Trophoblast cell (in vitro differentiated cells and primary cell): ENCODE measurements at regions not wholly inside any gene's neighbourhood (a gene's known extent, or its start where the extent isn't known, plus 50 kb on each side); places are given as distances from the start of the nearest gene placed in this dataset.

Experiments
- DNase-seq, 2 donors: peaks; one replicate each; pipeline ENCODE4 v3.0.0-alpha.2; 2016
- H2AFZ ChIP-seq: 2 replicates; pipeline ENCODE4 v1.6.1; 2013; ENCODE audit warnings: low read length, moderate library complexity, mild to moderate bottlenecking; ENCODE audit not compliant: insufficient read depth, poor library complexity
- H2AK5ac ChIP-seq: 2 replicates; pipeline ENCODE4 v1.6.1; 2013; ENCODE audit warnings: mild to moderate bottlenecking, low read length
- H2BK120ac ChIP-seq: 2 replicates; pipeline ENCODE4 v1.6.1; 2013; ENCODE audit warnings: low read length, mild to moderate bottlenecking, moderate library complexity; ENCODE audit not compliant: insufficient read depth, poor library complexity
- H2BK12ac ChIP-seq: 2 replicates; pipeline ENCODE4 v1.6.1; 2013; ENCODE audit warnings: mild to moderate bottlenecking, low read length, moderate library complexity
- H2BK5ac ChIP-seq: 2 replicates; pipeline ENCODE4 v1.6.1; 2013; ENCODE audit warnings: low read length, low read depth, moderate library complexity, mild to moderate bottlenecking; ENCODE audit not compliant: poor library complexity
- H3K14ac ChIP-seq: 2 replicates; pipeline ENCODE4 v1.6.1; 2013; ENCODE audit warnings: mild to moderate bottlenecking, low read length
- H3K18ac ChIP-seq: 2 replicates; pipeline ENCODE4 v1.6.1; 2013; ENCODE audit warnings: mild to moderate bottlenecking, low read length
- H3K23ac ChIP-seq: 2 replicates; pipeline ENCODE4 v1.6.1; 2013; ENCODE audit warnings: low read length
- H3K27ac ChIP-seq: 2 replicates; pipeline ENCODE4 v1.5.1; 2013; ENCODE audit warnings: low read depth, mild to moderate bottlenecking, inconsistent platforms, low read length, moderate library complexity
- H3K27me3 ChIP-seq: 2 replicates; pipeline ENCODE4 v1.6.1; 2013; ENCODE audit warnings: inconsistent platforms, mild to moderate bottlenecking, low read length, moderate library complexity; ENCODE audit not compliant: insufficient read depth
- H3K36me3 ChIP-seq, 2 experiments: 1 replicate in 1 of 2; 2 replicates in 1 of 2; pipeline ENCODE4 v1.6.1; 2013; ENCODE audit warnings: low read length in 2 of 2, mild to moderate bottlenecking in 2 of 2, moderate library complexity in 1 of 2; ENCODE audit not compliant: insufficient read depth in 2 of 2, control insufficient read depth in 1 of 2
- H3K4ac ChIP-seq: 2 replicates; pipeline ENCODE4 v1.6.1; 2013; ENCODE audit warnings: low read depth, mild to moderate bottlenecking, low read length, moderate library complexity
- H3K4me1 ChIP-seq, 2 experiments: 1 replicate in 1 of 2; 2 replicates in 1 of 2; pipeline ENCODE4 v1.6.1; 2013; ENCODE audit warnings: low read length in 2 of 2, mild to moderate bottlenecking in 2 of 2, moderate library complexity in 1 of 2; ENCODE audit not compliant: insufficient read depth in 2 of 2, control insufficient read depth in 1 of 2
- H3K4me2 ChIP-seq: 2 replicates; pipeline ENCODE4 v1.6.1; 2013; ENCODE audit warnings: inconsistent platforms, mild to moderate bottlenecking, low read length, moderate library complexity
- H3K4me3 ChIP-seq: 2 replicates; pipeline ENCODE4 v1.5.1; 2013; ENCODE audit warnings: mild to moderate bottlenecking, low read depth, low read length, inconsistent platforms
- H3K79me1 ChIP-seq: one replicate; pipeline ENCODE4 v1.6.1; 2013; ENCODE audit warnings: low read length
- H3K79me2 ChIP-seq: 2 replicates; pipeline ENCODE4 v1.6.1; 2013; ENCODE audit warnings: low read length, mild to moderate bottlenecking; ENCODE audit not compliant: control insufficient read depth, insufficient read depth, poor library complexity
- H3K9ac ChIP-seq: 2 replicates; pipeline ENCODE4 v1.6.1; 2013; ENCODE audit warnings: mild to moderate bottlenecking, low read length
- H3K9me3 ChIP-seq: 2 replicates; pipeline ENCODE4 v1.6.1; 2013; ENCODE audit warnings: low read depth, mild to moderate bottlenecking, control low read depth, inconsistent platforms, low read length; ENCODE audit not compliant: insufficient read depth
- H4K12ac ChIP-seq: 2 replicates; pipeline ENCODE4 v1.6.1; 2013; ENCODE audit warnings: low read depth, mild to moderate bottlenecking, low read length, moderate library complexity
- H4K8ac ChIP-seq: 2 replicates; pipeline ENCODE4 v1.6.1; 2013; ENCODE audit warnings: low read depth, mild to moderate bottlenecking, low read length, moderate library complexity
- H4K91ac ChIP-seq: one replicate; pipeline ENCODE4 v1.6.1; 2013; ENCODE audit warnings: low read depth, mild to moderate bottlenecking, low read length, moderate library complexity
- WGBS: extraction: QIAGEN DNeasy Blood & Tissue Kit; methylation state at CpG from one replicate; pipeline ENCODE4 v1.1.7; 2013; ENCODE audit warnings: missing lambda C conversion rate; ENCODE audit not compliant: insufficient read length, insufficient coverage; ENCODE audit errors: extremely low coverage; 5-methylcytosine and 5-hydroxymethylcytosine counted together

DNA sequence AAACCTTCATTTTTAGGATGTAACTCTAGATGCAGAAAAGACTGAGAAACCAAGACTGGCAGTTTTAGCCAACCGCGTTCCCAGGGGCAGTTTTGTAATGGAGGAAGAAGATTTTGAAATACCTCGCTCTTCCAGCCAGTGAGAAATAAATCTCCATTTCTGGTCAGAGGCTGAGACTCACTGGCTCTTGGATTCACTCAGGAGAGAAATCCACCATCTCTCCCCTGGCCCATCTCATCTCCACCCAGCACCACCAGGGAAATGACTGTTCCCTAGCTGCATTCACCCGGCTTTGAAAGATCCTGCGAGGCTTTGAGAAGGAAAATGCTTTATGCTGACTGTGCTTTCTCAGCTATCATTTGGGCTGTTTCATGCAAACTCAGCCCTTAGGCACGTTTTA lies 185.2 kb downstream of the SOX9 start:
- H2AK5ac ChIP-seq: no peak overlapping the region
- no peak overlapping the region for H4K12ac ChIP-seq
- no peak for DNase-seq
- H4K8ac ChIP-seq: no peak overlapping the region
- no peak overlapping the region for H3K27ac ChIP-seq
- no peaks in the 10 kb centered on the region for H3K36me3 ChIP-seq
- H4K91ac ChIP-seq: no peak overlapping the region
- H2BK120ac ChIP-seq: no peak overlapping the region
- H3K27me3 ChIP-seq: no peaks in the 10 kb centered on the region
- no peak overlapping the region for H2AFZ ChIP-seq
- H3K9ac ChIP-seq: no peak overlapping the region
- no peak overlapping the region for H3K23ac ChIP-seq
- no peak overlapping the region for H2BK5ac ChIP-seq
- H2BK12ac ChIP-seq: no peak overlapping the region
- no CpG with 5 or more reads among the region's 6 CpGs for WGBS
- H3K4me3 ChIP-seq: no peak overlapping the region
- no peak overlapping the region for H3K4ac ChIP-seq
- no peaks in the 10 kb centered on the region for H3K4me1 ChIP-seq
- no peak overlapping the region for H3K14ac ChIP-seq
- H3K79me1 ChIP-seq: no peaks in the 10 kb centered on the region
- no peak overlapping the region for H3K18ac ChIP-seq
- H3K79me2 ChIP-seq: no peaks in the 10 kb centered on the region
- no peak overlapping the region for H3K4me2 ChIP-seq
- H3K9me3 ChIP-seq: peaks cover 2% of the 10 kb centered on the region

DNA sequence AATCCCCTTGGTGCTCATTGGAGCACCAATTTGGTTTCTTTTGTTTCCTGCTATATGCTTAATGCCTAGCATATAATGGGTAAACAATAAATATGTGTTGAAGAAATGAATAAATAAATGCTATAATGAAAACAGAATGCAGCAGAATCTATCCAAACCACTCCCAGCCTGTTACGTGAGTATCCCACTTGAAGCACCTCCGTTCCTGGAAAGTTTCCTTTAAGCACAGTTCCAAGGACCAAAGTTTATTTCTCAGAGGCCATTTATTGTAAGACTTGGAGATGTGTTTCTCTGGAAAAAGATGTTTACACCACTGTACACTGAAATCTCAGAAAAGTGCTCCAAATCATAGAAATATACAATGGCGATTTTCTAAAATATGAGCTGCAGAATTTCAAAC lies 187.0 kb downstream of the SOX9 start:
- DNase-seq: no peak
- Histone ChIP-seq H3K9me3 (peaks cover 2% of the 10 kb centered on the region), H2AK5ac (no peak overlapping the region), H4K12ac (no peak overlapping the region), H3K14ac (no peak overlapping the region), H3K36me3 (no peaks in the 10 kb centered on the region), H3K79me1 (no peaks in the 10 kb centered on the region), H2BK120ac (no peak overlapping the region), H3K4ac (no peak overlapping the region), H3K4me1 (no peaks in the 10 kb centered on the region), H3K18ac (no peak overlapping the region), H3K4me2 (no peak overlapping the region), H4K91ac (no peak overlapping the region), H3K27me3 (no peaks in the 10 kb centered on the region), H3K79me2 (no peaks in the 10 kb centered on the region), H3K23ac (no peak overlapping the region), H2AFZ (no peak overlapping the region), H2BK5ac (no peak overlapping the region), H2BK12ac (no peak overlapping the region), H4K8ac (no peak overlapping the region), H3K4me3 (no peak overlapping the region), H3K27ac (no peak overlapping the region), H3K9ac (no peak overlapping the region)
- WGBS: no CpG with 5 or more reads among the region's 3 CpGs

DNA sequence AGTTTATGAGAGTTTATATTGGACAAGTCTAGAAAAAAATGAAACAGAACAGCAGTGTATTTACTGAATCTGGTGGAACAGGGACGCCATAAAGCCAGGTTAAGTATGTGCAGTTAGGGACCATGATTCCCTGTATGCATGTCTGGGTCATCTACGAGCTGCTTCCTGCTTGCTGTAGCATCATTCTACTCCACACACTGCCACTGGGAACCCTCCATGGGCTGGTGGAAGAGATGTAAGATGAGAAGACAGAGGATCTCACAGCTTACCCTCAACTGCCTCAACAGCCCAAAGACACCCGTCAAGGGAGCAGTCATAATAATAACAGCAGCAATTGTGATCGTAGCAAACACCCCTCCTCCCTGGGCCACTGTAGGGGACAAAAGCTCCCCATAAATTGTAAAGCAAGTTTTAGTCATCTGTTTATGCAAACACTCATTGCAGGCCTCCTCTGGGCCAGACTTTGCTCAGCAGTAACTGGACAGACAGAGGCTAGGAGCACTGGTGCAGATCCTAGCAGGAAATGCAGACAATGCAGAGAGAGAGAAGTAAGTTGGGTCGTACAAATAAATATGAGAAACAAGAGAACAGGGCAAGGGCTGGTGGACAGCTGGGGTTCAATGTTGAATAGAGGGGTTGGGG lies 188.0 kb downstream of the SOX9 start:
- Histone ChIP-seq H3K23ac (no peak overlapping the region), H3K18ac (no peak overlapping the region), H3K79me2 (no peaks in the 10 kb centered on the region), H2AK5ac (no peak overlapping the region), H3K4me2 (no peak overlapping the region), H3K27ac (no peak overlapping the region), H3K9me3 (peaks cover 2% of the 10 kb centered on the region), H2BK5ac (no peak overlapping the region), H2BK120ac (no peak overlapping the region), H3K36me3 (no peaks in the 10 kb centered on the region), H3K14ac (no peak overlapping the region), H4K8ac (no peak overlapping the region), H3K4me1 (no peaks in the 10 kb centered on the region), H3K27me3 (no peaks in the 10 kb centered on the region), H3K4ac (no peak overlapping the region), H4K91ac (no peak overlapping the region), H3K79me1 (no peaks in the 10 kb centered on the region), H3K9ac (no peak overlapping the region), H2AFZ (no peak overlapping the region), H4K12ac (no peak overlapping the region), H3K4me3 (no peak overlapping the region), H2BK12ac (no peak overlapping the region)
- no CpG with 5 or more reads among the region's 5 CpGs for WGBS
- DNase-seq: no peak

DNA sequence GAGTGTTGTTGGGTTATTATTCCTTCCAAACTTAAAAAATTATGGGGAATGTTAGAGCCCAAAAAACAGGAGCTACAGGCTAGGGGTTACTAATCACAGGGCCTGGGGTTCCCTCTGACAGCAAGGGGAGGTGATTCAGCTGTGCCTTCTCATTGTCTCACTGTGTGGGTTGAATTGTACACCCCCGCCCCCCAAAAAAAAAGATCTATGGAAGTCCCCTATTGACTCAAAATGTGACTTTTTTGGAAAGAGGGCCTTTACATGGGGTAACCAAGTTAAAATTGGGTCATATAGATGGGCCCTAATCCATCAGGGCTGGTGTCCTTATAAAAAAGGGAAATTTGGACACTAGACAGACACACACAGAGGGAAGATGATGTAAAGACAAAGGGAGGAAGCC lies 190.2 kb downstream of the SOX9 start:
- H3K27me3 ChIP-seq: no peaks in the 10 kb centered on the region
- WGBS: no CpG with 5 or more reads among the region's 1 CpG

More for the DNA sequence above, 190.2 kb downstream of the SOX9 start:
- Histone ChIP-seq H2BK5ac (no peak overlapping the region), H3K23ac (no peak overlapping the region), H2AK5ac (no peak overlapping the region), H3K27ac (no peak overlapping the region), H3K4ac (no peak overlapping the region), H3K9me3 (no peaks in the 10 kb centered on the region), H3K4me1 (no peaks in the 10 kb centered on the region), H4K91ac (no peak overlapping the region), H3K4me3 (no peak overlapping the region), H3K79me2 (no peaks in the 10 kb centered on the region), H4K8ac (no peak overlapping the region), H2AFZ (no peak overlapping the region), H3K9ac (no peak overlapping the region), H4K12ac (no peak overlapping the region), H2BK120ac (no peak overlapping the region), H3K18ac (no peak overlapping the region), H3K36me3 (no peaks in the 10 kb centered on the region), H3K4me2 (no peak overlapping the region), H3K14ac (no peak overlapping the region), H3K79me1 (no peaks in the 10 kb centered on the region), H2BK12ac (no peak overlapping the region)
- no peak for DNase-seq
